ENCODE measurements at regions not wholly inside any gene's neighbourhood (a gene's known extent, or its start where the extent isn't known, plus 50 kb on each side); places are given as distances from the start of the nearest gene placed in this dataset.

DNA sequence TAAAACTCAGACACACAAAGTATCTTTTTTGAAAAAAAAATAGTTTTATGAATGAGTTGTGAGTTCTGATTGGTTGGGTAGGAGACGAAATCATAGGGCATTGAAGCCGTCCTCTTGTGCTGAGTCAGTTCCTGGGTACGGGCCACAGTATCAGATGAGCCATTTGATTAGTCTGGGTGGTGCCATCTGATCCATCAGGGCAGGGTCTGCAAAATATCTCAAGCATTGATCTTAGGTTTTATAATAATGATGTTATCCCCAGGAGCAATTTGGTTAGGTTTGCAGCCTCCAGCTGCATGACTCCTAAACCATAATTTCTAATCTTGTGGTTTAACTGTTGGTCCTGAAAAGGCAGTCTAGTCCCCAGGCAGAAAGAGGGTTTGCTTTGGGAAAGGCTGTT is 1310.6 kb downstream of the SLITRK1 start:
- ChIA-PET CTCF (no interaction called here), POLR2A (ENCODE audit: unreplicated experiment) (no interaction called here)
- Histone ChIP-seq H3K9ac (ENCODE audit: low read depth, low read length) (no peak overlapping the region), H3K9me3 (ENCODE audit: control insufficient read depth, insufficient read depth, low read length) (peaks cover 2% of the 10 kb centered on the region; the same call in 1 of the 2 replicates), H3K23ac (ENCODE audit: low read depth, low read length) (no peak overlapping the region), H4K20me1 (ENCODE audit: insufficient read depth, low read length) (no peaks in the 10 kb centered on the region), H2BK5ac (ENCODE audit: low read depth, low read length, poor library complexity, severe bottlenecking) (no peak overlapping the region), H4K91ac (ENCODE audit: insufficient read depth, low read depth, low read length) (no peak overlapping the region), H2AFZ (replicated peaks; ENCODE audit: low read length, poor library complexity) (no peak overlapping the region), H3K9me1 (ENCODE audit: insufficient read depth, low read length) (no peaks in the 10 kb centered on the region), H3K4me3 (ENCODE audit: insufficient read depth, low read depth, low read length) (no peak overlapping the region), H3K18ac (ENCODE audit: low read depth, low read length) (no peak overlapping the region), H4K8ac (ENCODE audit: low read depth in 2 of 2, low read length in 2 of 2) (no peak overlapping the region), H3K27ac (ENCODE audit: insufficient read depth, low read length) (no peak overlapping the region), H3K27me3 (ENCODE audit: control insufficient read depth, insufficient read depth, low read length) (no peaks in the 10 kb centered on the region), H3K56ac (ENCODE audit: extremely low read depth, insufficient read depth, low read length) (no peak overlapping the region), H2BK20ac (ENCODE audit: low read depth, low read length) (no peak overlapping the region), H2AK9ac (replicated peaks; ENCODE audit: low read depth, low read length, poor library complexity) (no peak overlapping the region), H4K5ac (ENCODE audit: low read depth, low read length) (no peak overlapping the region), H3K4me1 (ENCODE audit: control insufficient read depth, insufficient read depth, low read length) (no peaks in the 10 kb centered on the region), H3K4me2 (ENCODE audit: low read depth, low read length) (no peak overlapping the region), H2BK15ac (ENCODE audit: low read depth, low read length) (no peak overlapping the region), H3K14ac (replicated peaks; ENCODE audit: low read depth, low read length) (no peak overlapping the region), H3K36me3 (ENCODE audit: control insufficient read depth, insufficient read depth, low read length) (no peaks in the 10 kb centered on the region), H3K4ac (ENCODE audit: low read depth, low read length) (no peak overlapping the region), H3K79me1 (ENCODE audit: low read depth in 1 of 2, low read length in 2 of 2) (no peaks in the 10 kb centered on the region), H2AK5ac (ENCODE audit: low read depth, low read length) (no peak overlapping the region), H2BK120ac (ENCODE audit: low read depth, low read length) (no peak overlapping the region)
- intact Hi-C loops (cut with micrococcal nuclease) (no loop called here), dilution Hi-C loops (cut with HindIII; ENCODE audit: low sequenced_read_pairs, unreplicated experiment) (no loop called here), in situ Hi-C loops (cut with MboI; ENCODE audit: low sequenced_read_pairs) (no loop called here)
- BruUV-seq (replicated peaks) = no TSS peak
- ATAC-seq (ENCODE audit: low read depth) (no peak), DNase-seq (no peak)
- no CpG with 5 or more reads among the region's 3 CpGs for WGBS, 2 experiments (ENCODE audit: extremely low coverage in 2 of 2, insufficient read length in 1 of 2)
- TF ChIP-seq RAD21 (IDR thresholded peaks at IDR 0.05; ENCODE audit: low read length) (no peak), MAFK (IDR thresholded peaks at IDR 0.05; ENCODE audit: low read depth, low read length) (no peak), CEBPB (IDR thresholded peaks at IDR 0.05; ENCODE audit: low read depth, low read length) (no peak), POLR2A (IDR thresholded peaks at IDR 0.05; ENCODE audit: low read depth, low read length) (no peak), SMC3 (IDR thresholded peaks at IDR 0.05; ENCODE audit: low read depth, low read length) (no peak), CHD1 (IDR thresholded peaks at IDR 0.05; ENCODE audit: low read depth, low read length) (no peak), NFE2L2 (IDR thresholded peaks at IDR 0.05; ENCODE audit: low read depth, low read length) (no peak), FOS (IDR thresholded peaks at IDR 0.05; ENCODE audit: low read depth, low read length) (no peak), BHLHE40 (IDR thresholded peaks at IDR 0.05; ENCODE audit: low read depth, low read length) (no peak), RFX5 (IDR thresholded peaks at IDR 0.05; ENCODE audit: low read depth, low read length) (no peak), MAZ (IDR thresholded peaks at IDR 0.05; ENCODE audit: borderline replicate concordance, low read depth, low read length) (no peak), RCOR1 (IDR thresholded peaks at IDR 0.05; ENCODE audit: insufficient replicate concordance, low read length) (no peak)
- TF ChIP-seq, protein P1, sequence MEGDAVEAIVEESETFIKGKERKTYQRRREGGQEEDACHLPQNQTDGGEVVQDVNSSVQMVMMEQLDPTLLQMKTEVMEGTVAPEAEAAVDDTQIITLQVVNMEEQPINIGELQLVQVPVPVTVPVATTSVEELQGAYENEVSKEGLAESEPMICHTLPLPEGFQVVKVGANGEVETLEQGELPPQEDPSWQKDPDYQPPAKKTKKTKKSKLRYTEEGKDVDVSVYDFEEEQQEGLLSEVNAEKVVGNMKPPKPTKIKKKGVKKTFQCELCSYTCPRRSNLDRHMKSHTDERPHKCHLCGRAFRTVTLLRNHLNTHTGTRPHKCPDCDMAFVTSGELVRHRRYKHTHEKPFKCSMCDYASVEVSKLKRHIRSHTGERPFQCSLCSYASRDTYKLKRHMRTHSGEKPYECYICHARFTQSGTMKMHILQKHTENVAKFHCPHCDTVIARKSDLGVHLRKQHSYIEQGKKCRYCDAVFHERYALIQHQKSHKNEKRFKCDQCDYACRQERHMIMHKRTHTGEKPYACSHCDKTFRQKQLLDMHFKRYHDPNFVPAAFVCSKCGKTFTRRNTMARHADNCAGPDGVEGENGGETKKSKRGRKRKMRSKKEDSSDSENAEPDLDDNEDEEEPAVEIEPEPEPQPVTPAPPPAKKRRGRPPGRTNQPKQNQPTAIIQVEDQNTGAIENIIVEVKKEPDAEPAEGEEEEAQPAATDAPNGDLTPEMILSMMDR (conservative IDR thresholded peaks at IDR 0.05; ENCODE audit: low read depth, low read length) = no peak
- TF ChIP-seq, protein P2, sequence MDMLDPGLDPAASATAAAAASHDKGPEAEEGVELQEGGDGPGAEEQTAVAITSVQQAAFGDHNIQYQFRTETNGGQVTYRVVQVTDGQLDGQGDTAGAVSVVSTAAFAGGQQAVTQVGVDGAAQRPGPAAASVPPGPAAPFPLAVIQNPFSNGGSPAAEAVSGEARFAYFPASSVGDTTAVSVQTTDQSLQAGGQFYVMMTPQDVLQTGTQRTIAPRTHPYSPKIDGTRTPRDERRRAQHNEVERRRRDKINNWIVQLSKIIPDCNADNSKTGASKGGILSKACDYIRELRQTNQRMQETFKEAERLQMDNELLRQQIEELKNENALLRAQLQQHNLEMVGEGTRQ (IDR thresholded peaks at IDR 0.05; ENCODE audit: low read depth, low read length) = no peak
- TF ChIP-seq, protein P3, sequence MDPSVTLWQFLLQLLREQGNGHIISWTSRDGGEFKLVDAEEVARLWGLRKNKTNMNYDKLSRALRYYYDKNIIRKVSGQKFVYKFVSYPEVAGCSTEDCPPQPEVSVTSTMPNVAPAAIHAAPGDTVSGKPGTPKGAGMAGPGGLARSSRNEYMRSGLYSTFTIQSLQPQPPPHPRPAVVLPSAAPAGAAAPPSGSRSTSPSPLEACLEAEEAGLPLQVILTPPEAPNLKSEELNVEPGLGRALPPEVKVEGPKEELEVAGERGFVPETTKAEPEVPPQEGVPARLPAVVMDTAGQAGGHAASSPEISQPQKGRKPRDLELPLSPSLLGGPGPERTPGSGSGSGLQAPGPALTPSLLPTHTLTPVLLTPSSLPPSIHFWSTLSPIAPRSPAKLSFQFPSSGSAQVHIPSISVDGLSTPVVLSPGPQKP (IDR thresholded peaks at IDR 0.05; ENCODE audit: borderline replicate concordance, low read depth, low read length) = no peak

Data from IMR-90 (cell line).